Hematopoietic multipotent progenitor cell (in vitro differentiated cells): ENCODE measurements at regions not wholly inside any gene's neighbourhood (a gene's known extent, or its start where the extent isn't known, plus 50 kb on each side); places are given as distances from the start of the nearest gene placed in this dataset.
"Not testable (repeated sequence)": the region's sequence is repeated elsewhere in the genome, so short reads cannot be mapped to it uniquely, and the experiment has no call there.

Source experiments
- DNase-seq, 3 donors: peaks; one replicate each; pipeline ENCODE4 v3.0.0-alpha.2; 2011 to 2015; ENCODE audit warnings: low read depth in 2 of 3, low spot score in 2 of 3

DNA sequence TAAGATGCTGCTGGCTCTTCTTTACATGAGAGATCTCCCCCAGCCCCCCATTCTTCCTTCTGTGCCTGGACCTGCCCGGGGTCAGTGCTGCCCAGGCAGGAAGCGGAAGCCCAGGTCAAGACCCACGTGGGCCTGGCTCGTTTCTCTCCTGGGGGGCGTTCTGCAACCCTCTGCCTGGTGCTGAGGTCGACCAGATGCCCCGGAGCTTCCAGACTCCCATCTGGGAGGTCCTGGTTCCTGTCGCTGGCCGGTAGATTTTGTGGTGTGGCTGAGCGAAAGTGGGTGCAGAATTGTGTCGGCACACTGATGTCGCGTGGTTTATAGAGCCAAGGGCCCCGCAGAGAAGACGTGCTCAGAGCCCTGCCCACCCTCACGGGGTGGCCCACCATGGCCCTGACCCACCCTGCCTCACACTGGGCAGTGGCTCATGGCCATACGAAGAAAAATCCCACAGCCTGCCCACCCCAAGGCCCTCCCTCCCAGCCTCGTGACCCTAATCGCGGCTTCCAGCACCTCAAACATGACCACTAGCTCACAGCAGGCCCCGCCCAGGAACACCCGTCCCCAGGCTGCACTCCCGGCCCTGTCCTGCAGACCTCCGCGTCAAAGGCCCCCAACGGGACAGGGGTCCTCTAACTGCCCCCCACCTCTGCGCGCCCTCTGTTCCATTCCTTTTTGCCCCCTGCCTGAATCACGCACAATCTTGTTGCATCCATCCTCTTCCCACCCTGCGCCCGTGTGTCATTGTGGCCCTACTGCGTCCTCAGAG lies 443.2 kb upstream of the ZNF722 start:
- DNase-seq = not testable (repeated sequence)

DNA sequence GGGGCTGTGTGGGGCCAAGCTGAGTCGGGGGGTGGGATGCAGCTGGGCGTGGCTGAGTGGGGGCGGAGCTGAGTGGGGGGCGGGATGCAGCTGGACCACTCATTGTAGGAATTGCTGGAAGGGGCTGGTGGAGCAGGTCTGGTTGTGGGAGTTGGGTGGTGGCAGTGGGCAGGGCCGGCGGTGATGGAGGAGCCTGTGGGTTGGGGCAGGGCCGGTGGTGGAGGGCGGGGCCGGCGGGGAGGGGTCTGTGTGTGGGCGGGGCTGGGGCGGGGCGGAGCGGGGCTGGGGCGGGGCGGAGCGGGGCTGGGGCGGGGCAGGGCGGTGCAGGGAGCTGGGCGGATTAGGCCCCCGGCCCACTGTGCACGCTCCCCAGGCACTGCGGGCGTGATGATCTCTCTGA lies 442.4 kb upstream of the ZNF722 start:
- not testable (repeated sequence) for DNase-seq

DNA sequence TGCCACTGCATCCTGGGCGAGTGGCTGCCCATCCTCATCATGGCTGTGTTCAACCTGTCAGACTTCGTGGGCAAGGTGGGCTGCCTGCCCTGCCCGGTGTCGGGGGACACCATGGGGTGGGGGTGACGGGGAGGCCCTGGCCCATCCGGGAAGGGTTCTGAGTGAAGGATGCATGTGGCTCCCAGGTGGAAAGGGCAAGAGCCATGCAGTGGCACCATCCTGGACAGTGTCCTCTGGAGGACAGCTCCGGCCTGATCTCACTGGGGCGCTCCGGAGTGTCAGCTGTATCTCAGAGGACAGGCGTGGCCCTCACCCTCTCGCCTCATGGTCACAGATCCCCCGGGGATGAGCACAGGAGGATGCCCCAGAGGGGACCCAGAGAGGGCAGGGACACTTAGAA lies 439.6 kb upstream of the ZNF722 start:
- not testable (repeated sequence) for DNase-seq

DNA sequence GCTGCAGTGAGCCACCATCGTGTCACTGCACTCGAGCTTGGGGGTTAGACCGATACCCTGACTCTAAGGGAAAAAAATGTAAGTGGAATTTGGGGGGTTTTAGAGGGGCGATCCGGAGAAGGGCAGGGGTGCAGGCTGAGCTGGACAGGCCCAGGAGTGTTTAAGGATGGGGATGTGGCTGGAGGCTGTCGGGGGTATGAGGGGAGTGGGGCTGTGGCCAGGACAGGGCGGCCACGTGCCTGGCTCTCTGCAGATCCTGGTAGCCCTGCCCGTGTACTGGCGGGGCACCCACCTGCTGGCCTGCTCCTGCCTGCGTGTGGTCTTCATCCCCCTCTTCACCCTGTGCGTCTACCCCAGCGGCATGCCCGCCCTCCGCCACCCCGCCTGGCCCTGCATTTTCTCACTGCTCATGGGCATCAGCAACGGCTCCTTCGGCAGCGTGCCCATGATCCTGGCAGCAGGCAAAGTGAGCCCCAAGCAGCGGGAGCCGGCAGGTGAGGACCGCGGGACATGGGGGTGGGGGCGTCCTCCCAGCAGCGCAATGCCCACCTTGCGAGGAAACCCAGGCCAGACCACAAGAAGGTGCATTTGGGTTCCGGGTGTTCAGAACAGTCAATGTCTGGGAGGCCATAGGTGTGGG lies 438.7 kb upstream of the ZNF722 start:
- not testable (repeated sequence) for DNase-seq

DNA sequence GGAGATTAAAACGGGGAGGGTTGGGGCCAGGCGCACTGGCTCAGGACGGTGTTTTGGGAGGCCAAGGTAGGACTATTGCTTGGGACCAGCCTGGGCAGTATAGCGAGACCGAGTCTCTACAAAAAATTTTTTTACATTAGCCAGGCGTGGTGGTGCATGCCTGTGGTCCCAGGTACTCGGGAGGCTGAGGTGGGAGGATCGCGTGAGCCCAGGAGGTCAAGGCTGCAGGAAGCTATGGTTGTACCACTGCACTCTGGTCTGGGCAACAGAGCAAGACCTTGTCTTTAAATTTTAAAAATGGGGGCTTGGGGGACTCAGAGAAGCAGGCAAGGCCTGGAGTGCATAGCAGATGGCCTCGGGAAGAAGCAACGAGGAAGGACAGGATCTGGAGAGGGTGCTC lies 436.7 kb upstream of the ZNF722 start:
- DNase-seq = not testable (repeated sequence)

DNA sequence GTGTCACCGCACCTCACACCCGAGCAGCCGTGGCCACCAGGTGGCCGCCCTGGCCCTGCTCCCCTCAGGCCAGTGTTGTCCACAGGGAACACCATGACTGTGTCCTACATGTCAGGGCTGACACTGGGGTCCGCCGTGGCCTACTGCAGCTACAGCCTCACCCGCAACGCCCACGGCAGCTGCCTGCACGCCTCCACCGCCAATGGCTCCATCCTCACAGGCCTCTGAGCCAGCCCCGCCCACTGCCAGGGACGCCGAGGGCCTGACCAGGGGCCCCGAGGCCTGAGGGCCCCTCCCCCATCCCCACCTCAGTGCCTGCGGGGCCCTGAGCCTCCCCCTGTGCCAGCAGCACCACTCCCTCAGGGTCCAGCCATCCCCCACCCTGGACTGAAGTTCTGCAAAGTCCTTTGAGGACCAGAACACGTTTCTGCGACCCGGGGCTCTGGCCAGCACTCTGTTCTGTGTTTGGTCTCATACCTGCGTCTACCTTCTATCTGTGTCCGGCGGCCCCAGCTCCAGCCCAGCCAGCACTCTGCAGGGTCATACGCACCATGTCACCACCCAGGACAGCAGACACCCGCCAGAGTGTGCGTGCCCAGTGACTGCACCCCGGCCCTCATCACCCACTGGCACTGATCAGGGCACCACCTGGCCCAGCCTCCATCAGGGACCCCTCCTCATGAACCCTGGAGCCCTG lies 436.1 kb upstream of the ZNF722 start:
- DNase-seq = not testable (repeated sequence)

DNA sequence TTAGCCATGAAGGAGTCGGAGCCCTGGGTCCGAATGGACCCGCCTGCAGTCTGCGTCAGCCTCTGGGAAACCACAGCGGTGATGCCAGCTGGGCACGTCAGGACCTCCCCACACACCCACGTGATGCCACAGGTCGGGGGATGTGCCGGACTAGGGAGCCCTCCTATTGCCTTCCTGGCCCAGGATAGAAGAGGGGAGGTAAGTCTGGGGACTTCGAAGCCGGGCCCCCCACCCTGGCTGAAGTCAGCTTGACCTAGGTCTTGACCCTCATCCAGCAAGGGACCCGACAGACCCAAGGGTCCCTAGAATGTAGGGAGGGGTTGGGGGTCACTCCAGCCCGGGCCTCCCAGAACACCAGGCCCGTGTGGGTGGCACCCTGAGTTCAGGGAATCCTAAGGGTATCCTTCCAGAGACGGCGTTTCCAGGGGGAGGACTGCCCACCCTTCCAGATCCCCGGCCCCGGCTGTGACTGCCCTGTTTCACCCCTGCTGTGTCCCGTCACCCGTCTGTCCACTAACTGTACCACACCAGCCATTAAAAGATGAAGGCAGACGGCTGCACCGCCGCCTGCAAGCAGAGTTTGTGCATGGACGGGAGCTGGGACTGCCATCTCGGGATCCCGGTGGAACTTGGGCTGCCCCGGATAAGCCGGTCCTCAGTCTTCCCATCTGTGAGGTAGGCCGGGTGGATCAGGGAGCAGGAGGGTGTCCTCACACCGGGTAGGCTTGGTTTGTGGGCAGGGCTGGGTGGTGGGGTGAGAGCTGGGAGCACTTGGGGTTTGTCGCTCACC lies 435.3 kb upstream of the ZNF722 start:
- DNase-seq = not testable (repeated sequence)

DNA sequence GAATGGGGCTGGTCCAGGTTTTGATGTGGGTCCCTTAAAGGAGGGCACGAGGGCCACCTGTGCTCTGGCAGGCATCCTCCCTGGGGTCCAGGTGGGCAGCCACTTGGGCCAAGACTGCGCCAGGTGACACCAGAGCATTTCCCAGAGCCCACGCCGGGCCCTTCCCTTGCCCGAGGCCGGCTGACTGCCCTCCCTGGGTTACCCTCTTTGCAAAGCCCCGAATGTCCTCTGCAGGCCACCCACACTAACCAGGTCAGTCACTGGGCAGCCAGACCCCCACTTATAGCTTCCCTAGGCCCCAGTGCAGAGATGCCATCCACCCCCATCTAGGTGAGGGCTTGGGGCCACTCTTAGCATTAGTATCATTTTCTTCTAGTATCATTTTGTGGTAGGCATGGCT lies 433.8 kb upstream of the ZNF722 start:
- DNase-seq = not testable (repeated sequence)

DNA sequence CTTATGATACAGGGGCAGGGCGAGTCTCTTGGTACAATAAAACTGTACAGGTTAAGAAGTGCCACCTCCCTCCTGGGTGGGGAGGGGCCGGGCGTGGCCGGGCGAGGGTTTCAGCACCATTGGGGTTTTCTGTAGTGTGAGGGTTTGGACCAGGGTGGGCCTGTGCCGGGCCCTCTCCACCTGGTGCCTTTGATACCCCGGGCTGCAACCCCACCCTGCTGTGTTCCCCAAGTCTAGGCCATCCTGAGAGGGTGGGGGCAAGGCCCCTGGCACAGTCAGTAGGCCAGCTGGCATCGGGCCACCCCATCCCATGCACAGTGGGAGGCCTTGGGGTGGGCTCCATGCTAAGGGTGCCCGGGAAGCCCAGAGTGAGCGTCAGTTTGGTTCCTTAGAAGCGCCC lies 431.8 kb upstream of the ZNF722 start:
- DNase-seq = not testable (repeated sequence)

DNA sequence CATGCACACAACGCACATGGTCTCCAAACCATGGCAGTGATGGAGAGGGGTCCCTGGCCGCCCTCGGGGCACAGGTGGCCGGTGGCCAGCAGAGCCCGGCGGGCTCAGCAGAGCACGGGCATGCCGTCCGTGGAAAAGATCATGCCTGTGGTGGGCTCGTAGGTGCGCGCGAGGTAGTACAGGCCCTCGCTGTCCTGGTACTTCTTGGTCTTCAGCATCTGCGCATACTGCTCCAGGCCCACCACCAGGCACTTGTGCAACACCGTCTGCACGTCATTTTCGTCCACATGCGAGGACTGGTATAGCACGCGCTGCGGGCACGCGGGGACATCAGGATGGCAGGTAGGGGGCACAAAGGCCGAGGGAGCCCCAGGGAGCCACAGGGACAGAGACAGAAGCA lies 431.0 kb upstream of the ZNF722 start:
- DNase-seq = not testable (repeated sequence)

DNA sequence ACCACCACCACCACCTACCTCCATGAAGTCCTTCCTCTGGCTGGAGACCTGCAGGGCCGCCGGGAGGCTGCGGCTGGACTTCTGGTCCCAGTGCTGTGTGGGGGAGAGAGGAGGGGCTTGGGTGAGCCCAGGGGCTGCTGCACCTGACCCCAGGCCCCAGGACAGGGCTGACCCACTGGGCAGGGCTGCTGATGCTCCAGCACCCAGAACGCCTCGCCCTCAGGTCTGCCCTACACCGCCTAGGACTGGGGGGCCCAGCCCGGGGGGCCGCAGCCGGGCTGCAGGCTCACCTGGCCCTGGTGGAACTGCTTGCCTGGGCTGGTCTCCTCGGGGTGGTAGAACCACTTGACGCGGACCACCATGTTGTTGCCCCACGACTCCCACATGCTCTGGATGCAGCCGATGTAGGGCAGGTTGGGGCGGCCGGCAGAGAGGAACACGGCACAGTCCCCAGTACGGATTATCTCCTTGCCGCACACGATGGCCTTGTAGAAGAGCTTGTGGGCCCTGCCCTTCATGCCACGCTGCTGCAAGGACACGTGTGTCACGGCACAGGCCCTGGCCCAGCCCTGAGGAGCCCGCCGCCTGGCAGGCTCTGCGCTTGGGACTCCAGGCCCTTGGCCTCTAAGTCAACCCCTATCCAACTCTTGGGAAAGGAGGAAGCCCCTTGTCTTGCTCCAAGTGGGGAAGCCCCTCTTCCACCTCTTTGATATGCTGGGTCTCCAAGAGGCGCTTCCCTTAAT lies 429.9 kb upstream of the ZNF722 start:
- DNase-seq = not testable (repeated sequence)

DNA sequence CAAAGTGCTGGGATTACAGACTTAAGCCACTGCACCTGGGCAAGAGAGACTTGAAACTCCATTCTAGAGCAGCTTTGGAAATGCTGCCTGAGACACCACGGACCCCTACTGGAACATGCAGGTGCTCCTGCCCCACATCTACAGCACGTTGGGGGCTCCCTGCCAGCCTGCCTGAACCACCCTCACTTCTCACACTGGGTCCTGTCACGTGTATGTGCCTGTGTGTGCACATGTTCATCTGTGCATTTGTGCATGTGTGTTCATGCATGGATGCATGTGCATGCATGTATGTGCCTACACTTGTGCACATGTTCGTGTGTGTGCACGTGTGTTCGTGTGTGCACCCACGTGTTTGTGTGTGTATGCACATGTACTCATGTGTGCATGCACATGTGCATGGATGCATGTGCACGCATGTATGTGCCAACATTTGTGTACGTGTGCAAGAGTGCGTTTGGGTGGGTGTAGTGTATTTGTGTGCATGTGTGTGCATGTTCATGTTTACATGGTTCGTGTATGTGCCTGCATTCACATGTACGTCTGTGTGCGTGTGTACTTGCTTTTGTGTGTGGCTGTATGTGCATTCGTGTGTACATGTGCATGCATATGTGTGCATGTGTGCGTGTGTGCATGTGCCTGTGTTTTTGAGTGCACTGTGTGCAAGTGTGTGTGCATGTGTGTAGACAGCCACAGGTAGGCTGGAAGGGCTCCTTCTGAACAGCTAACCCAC lies 428.1 kb upstream of the ZNF722 start:
- DNase-seq = not testable (repeated sequence)

DNA sequence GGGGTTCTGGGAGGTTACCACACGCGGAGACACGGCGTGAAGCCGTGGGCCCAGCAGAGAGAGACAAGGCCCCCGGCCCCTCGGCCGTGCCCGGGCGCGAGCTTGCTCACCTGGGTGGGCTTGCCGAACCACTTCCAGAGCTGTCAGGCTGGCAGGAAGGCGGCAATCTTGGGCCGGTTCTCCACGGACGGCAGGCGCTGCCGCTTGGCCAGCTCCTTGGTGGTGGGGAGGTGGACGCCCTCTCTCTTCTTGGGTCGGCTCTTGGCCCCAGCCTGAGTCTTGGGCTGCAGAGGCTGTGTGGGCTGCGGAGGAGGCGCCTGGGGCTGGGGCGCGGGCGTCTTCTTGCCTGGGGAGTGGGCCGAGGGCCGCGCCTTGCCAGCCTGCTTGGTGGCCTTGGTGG lies 426.5 kb upstream of the ZNF722 start:
- DNase-seq = not testable (repeated sequence)

DNA sequence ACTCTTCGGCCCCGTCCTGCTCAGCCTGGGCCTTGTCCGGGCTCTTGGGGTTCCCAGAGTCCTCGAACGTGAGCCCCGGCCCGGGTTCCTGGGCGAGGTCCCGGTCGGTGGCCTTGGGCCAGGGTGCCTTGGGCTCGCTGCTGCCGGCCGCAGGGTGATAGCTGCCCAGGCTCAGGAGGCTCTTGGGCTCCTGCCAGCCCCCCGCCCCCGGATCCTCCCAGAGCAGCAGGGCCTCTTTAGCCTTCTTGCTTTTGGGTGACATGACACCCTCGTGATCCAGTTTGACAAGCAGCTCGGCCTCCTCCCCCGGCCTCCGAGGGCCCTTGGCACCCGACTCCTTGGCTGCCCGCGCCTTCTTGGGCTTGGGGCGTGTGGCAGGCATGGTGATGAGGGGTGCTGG lies 425.7 kb upstream of the ZNF722 start:
- not testable (repeated sequence) for DNase-seq

DNA sequence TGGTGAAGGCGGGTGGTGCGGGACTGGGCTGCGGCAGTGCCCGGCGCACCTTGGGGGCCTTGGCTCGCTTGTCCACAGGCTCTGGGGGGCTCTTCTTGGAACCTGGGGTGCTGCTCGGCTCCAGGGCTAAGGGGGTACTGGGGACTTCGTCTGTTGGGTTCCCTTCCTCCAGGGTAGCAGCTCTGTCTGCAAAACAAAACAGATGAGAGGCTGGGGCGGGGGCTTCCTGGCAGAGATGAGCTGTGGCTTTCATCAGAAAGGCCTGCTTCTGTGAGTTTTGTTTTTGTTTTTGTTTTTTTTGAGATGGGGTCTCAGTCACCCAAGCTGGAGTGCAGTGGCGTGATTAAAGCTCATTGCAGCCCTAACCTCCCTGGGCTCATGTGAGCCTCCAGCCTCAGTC lies 425.2 kb upstream of the ZNF722 start:
- not testable (repeated sequence) for DNase-seq

DNA sequence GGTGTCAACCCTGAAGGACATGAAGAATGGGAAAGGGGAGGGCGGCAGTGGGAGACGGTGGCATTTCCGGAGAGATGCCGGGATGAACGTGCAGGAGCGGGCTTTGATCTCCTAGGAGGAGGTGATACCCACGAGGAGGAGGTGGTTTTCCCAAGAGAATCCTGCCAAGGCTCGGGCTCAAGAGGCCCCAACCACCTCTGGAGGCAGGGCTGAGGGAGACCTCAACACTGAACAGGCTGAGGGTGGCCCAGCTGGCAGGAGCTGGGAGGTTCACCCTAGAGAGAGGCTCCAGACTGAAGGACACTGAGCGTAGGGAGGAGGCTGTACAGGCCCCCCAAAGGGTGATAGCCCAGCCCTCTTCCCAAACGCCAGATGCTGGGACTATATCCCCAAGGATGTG lies 422.2 kb upstream of the ZNF722 start:
- DNase-seq = not testable (repeated sequence)

DNA sequence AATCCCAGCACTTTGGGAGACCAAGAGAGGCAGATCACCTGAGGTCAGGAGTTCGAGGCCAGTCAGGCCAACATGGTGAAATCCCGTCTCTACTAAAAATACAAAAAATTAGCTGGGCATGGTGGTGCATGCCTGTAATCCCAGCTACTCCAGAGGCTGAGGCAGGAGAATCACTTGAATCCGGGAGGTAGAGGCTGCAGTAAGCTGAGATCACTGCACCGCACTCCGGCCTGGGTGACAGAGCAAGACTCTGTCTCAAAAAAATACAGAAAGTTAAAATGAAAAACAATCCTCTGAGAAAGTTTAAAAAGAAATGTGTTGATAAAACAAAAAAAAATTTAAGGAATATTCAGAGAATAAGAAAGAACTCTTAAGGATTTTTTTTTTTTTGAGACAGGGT lies 421.6 kb upstream of the ZNF722 start:
- DNase-seq = not testable (repeated sequence)

DNA sequence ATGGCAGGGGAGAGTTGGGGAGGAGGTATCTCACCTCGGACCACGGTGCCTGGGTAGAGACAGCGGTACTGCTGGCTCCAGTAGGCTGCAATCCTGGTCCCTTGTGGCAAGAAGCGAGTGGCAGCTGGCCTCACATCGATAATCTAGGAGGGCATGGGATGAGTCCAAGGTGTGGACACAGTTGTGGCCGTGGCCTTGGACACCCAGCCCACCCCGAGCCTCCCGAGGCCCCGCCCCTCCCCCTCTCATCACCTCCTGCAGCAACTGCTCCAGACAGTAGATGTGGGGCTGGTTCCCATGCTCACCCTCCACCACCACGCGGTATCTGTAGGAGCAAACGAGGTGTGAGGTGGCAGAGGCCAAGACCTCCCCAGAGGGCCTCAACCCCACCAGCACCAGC lies 418.6 kb upstream of the ZNF722 start:
- not testable (repeated sequence) for DNase-seq

DNA sequence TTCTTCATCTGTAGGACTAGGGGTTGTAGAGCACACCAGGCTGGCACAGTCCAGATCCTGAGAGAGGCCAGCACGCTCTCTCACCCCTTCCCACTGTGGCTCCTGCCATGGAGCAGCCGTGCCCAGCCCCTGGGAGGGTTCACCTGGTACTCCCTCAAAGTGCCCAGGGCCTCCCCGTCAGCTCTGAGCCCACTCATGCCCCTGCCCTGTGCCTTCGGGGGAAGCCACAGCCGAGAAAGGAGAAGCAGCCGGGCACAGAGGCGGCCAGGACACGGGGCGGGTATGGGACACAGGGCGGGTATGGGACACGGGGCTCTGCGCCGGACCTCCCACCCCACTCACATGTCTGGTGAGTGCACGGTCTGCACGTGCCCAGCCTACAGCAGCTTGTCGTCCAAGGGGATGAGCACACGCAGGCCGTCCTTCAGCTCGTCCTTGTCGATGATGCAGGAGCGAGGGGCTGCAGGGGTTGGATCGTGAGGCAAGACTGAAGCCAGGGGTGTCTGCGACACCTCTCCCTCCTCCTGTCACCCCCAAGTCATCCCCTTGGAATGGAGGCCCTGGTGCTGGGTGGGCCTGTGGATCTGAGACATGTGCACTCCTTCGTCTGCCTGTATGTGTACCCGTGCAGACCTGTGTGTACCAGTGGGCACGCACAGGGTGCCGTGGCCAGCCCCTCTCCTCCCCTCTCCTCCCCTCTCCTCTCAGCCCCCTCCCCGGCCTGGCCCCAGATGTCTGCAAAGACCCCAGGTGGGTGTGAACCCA lies 417.9 kb upstream of the ZNF722 start:
- not testable (repeated sequence) for DNase-seq
